ENCODE measurements at regions not wholly inside any gene's neighbourhood (a gene's known extent, or its start where the extent isn't known, plus 50 kb on each side); places are given as distances from the start of the nearest gene placed in this dataset.

- TF ChIP-seq YY1 (IDR thresholded peaks at IDR 0.05; ENCODE audit: insufficient read depth, insufficient read length) (no peak), SUZ12 (IDR thresholded peaks at IDR 0.05; ENCODE audit: extremely low read depth, insufficient read depth, insufficient read length) (no peak), ZNF274 (IDR thresholded peaks at IDR 0.05; ENCODE audit: low read depth, low read length) (no peak)
Measured at GRCh38 chr1:232333419-232333767, 296.5 kb downstream of the SIPA1L2 start.
